HG03175 (cell line): ENCODE measurements at regions not wholly inside any gene's neighbourhood (a gene's known extent, or its start where the extent isn't known, plus 50 kb on each side); places are given as distances from the start of the nearest gene placed in this dataset.

Experiments
- ATAC-seq: cut with Tn5 transposase; IDR thresholded peaks from one replicate; pipeline ENCODE4 v1.9.1; 2021; ENCODE audit warnings: mild to moderate bottlenecking, moderate library complexity; ENCODE audit not compliant: unreplicated experiment

DNA sequence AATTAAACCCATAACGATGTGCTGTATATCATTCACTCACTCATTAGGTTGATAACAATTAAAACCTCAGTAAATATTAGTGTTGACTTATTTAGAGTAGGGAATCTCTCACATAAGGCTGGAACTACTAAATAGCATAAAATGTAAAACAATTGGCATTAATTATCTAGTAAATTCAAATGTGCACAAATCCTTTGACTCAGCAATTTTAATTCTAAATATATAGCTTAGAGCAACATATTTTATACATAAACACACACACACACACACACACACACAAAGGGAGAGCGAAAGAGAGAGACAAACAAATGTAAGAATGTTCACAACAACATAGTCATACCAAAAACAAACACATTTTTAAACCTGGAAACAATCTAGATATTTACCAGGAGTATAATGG is 443.1 kb upstream of the KCNH7 start:
- ATAC-seq, result no peak

GRCh38 chr2:163269374-163270021 is 430.9 kb upstream of the KCNH7 start:
- no peak for ATAC-seq

DNA sequence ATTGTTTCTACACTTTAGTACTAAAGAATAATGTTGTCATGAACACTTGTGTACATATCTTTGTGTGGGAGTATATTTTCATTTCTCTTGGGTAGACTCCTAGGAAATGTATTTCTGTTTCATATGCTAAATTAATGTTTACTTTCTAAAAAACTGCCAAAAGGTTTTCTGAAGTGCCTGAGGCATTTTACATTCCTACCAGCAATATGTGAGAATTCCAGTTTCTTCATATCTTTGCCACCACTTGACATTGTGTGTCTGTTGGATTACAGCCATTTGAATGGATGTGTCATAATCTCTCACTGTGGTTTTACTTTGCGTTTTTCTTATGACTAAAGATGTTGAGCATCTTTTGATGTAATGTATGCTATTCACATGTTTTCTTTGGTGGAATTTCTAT is 428.2 kb upstream of the KCNH7 start:
- no peak for ATAC-seq

GRCh38 chr2:163265562-163265961 is 427.0 kb upstream of the KCNH7 start:
- no peak for ATAC-seq

DNA sequence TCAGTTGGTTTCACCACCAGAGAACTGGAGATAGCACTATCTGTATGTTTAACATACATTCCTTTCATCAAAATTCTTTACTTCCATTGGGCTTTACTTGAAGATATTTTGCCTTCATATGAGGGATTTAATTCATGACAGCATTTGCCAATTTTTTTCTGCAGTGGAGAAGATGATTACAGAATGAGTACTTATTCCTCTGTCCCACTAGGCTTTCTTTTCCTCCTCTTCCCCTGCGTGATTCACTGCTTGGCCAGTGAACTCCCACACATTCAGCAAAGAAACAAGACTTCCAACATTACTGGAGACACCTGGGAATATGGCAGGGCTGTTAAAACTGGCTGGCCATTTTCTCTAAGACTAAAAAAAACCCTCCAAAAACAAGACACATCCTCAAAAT is 425.8 kb upstream of the KCNH7 start:
- no peak for ATAC-seq

- ATAC-seq, result no peak
Measured at GRCh38 chr2:163259489-163259888, 420.9 kb upstream of the KCNH7 start.

- no peak for ATAC-seq
Measured at GRCh38 chr2:163255086-163255485, 416.5 kb upstream of the KCNH7 start.

DNA sequence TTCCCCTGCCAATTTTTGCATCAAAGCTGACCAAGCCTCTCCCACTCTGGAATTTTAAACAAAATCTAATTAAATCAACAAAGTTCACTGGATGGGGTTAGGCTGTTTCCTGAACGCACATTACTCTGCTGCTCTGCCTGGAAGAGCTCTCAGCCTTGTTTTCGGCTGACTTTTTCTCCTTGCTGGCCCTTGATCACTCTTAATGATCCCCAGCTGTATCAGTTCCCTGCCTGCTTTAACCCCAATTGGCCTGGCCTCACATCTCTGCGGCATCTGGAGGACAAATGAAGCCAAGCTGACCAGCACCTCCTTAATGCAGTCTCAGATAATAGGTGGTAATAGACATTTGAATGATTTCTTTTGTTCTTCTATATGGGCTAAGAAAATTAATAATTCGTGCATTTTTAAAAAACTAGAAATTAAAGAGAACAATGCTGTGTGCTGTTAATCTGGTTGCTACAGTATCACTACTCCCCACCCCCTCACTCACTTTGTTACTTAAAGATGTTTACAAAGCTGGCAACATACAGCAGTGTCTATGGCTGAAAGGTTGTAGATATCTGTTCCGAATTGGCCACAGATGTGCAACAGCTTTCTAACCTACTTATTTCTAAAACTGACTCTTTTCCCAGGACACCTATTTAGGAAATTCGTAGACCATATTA is 415.2 kb upstream of the KCNH7 start:
- ATAC-seq, result no peak

GRCh38 chr2:163252199-163252598 is 413.6 kb upstream of the KCNH7 start:
- no peak for ATAC-seq

- ATAC-seq, result no peak
Measured at GRCh38 chr2:163248376-163249253, 410.0 kb upstream of the KCNH7 start.

- ATAC-seq, result no peak
Measured at GRCh38 chr2:163247847-163248220, 409.3 kb upstream of the KCNH7 start.

DNA sequence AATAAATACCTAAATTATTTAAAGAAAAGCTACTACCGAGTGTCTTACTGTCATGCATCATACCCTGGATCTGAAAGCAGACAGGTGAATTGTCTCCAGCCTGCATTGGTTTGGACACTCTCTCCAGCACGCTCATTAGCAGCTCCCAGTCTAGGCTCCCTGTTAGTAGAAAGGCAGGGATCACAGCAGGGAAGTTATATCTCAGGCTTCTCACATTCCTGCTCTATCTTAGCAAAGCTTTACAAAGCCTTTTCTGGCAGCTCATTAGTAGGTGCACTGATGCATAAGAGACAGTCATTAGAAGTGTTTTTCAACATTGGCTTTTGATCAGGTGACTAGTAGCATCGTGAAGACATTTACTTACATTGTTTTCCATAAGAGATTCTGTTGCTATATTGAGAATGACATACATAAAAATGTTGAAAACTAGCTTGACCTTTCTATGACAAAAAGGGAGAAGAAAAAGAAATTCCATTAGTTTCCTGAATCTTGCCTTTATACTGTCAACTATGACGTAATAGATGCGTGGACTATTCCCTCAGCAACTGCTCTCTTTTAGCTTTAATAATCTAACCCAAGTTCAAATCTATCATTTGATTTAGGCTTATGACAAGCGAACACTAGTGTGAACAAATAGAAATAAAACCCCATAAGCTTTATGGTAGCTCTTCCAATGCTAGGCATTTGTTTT is 408.7 kb upstream of the KCNH7 start:
- ATAC-seq, result no peak

- ATAC-seq, result no peak
Measured at GRCh38 chr2:163246135-163246534, 407.6 kb upstream of the KCNH7 start.

- no peak for ATAC-seq
Measured at GRCh38 chr2:163236553-163236952, 398.0 kb upstream of the KCNH7 start.

GRCh38 chr2:163231666-163232065 is 393.1 kb upstream of the KCNH7 start:
- no peak for ATAC-seq

DNA sequence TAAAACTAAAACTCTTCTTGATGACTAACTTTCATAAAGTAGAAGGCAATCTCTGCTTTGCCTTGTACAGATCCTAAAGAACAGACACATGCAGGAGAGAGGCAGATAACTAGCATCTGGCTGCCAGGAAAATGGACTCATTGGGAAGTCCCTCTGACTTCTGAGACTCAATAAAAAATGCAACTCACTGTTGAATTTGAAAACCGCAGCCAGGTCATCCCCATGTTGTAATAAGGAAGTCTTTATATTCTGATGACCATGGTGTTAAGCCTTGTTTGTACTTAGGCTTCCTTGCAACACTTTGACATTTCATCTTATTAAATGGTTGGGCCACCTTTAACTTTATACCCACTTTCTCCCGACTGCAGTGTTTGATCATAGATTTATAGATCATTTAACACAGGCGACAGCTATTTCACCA is 375.1 kb upstream of the KCNH7 start:
- ATAC-seq, result no peak

DNA sequence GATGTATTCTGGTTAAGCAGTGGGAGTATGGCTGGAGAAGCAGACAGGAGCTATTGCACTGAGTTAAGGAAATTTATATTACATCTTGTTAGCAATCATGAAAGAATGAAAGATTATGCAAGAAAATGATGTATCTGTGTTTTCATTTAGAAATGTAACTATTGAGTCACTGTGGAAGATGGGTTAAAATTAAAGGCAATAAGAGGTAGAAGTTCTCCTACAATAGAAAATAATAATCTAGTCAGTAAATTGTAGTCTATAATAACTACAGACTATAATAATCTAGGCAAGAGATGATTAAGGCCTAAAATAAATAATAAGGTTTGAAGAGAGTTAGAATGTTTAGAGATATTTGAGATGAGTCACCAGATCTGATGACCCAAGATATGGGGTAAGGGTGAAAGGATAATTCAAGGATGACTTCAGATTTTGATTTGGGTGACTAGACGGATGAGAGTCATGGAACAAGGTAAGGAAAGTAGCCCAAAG is 371.9 kb upstream of the KCNH7 start:
- ATAC-seq, result no peak

DNA sequence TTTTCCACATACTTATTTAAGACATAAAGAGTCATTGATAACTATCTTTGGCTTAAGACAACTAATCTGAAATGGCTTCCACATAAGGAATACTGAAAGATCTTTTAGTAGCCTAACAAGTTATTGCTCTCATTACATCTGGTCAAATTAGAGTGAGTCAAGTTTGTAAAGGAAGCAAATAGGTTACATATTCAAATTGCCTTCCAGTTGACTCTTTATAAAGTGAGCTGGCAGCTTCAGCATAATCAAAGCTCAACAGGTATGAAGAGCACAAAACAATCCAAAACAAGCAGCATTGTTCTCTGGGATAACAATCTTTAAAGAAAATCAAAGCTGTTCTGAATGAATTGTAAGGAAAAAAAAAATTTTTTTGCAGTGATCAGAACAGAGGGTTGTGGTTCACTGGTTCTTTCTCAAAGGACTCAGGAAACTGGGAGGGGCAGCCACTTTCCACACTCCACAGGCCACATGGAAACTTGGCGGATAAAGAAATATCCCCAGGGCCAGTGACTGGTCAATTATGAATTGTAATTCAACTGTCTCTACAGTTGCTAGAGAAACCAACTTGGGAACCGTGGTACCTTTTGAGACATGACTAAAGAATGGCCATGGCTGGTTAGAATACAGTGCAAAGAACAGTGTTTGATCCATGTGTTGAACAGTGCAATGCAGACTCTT is 369.3 kb upstream of the KCNH7 start:
- no peak for ATAC-seq

- no peak for ATAC-seq
Measured at GRCh38 chr2:163205589-163206254, 367.2 kb upstream of the KCNH7 start.

DNA sequence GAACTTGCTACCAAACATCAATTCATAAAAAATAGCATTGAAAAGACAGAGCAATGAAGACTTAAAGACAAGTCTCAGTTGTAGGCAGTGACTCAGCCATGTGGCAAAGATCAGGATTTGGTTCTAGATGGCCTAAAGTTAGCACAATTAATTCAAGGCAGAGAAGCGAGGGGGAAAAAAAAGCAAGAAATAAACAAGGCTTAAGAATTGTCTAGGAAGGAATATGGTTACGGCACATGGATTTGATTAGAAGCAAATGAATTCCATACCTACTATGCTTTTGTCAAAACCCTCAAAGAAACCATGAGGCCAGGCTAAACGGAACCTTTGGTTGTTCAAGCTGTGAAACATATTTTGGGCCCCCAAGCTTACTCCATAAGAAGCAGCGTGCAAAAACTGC is 362.2 kb upstream of the KCNH7 start:
- no peak for ATAC-seq
